VCaP (cell line): ENCODE measurements at regions not wholly inside any gene's neighbourhood (a gene's known extent, or its start where the extent isn't known, plus 50 kb on each side); places are given as distances from the start of the nearest gene placed in this dataset.

Source experiments
- H3K27ac ChIP-seq: fragments of 450-650 bp; 2 replicates; pipeline ENCODE4 v1.5.1; 2017
- CTCF ChIP-seq: fragments of 450-650 bp; conservative IDR thresholded peaks from 2 replicates; pipeline ENCODE4 v1.5.1; 2017; ENCODE audit warnings: mild to moderate bottlenecking, moderate library complexity

GRCh38 chr11:122269824-122270223 lies 153.8 kb upstream of the BLID start:
- no peak for TF ChIP-seq CTCF
- H3K27ac ChIP-seq: no peak overlapping the region

- no peak for TF ChIP-seq CTCF
- H3K27ac ChIP-seq: no peak overlapping the region
Observed at GRCh38 chr11:122268601-122269130, 152.7 kb upstream of the BLID start.

GRCh38 chr11:122267602-122268001 lies 151.6 kb upstream of the BLID start:
- no peak for TF ChIP-seq CTCF

GRCh38 chr11:122265981-122266380 lies 150.0 kb upstream of the BLID start:
- no peak overlapping the region for H3K27ac ChIP-seq
- no peak for TF ChIP-seq CTCF

More at GRCh38 chr11:122267602-122268001, 151.6 kb upstream of the BLID start:
- no peak overlapping the region for H3K27ac ChIP-seq

- TF ChIP-seq CTCF: no peak
- H3K27ac ChIP-seq: no peak overlapping the region
Observed at GRCh38 chr11:122264121-122264520, 148.1 kb upstream of the BLID start.

- TF ChIP-seq CTCF: no peak
- H3K27ac ChIP-seq: no peak overlapping the region
Observed at GRCh38 chr11:122261546-122261945, 145.5 kb upstream of the BLID start.

- no peak for TF ChIP-seq CTCF
Observed at GRCh38 chr11:122259195-122259821, 143.3 kb upstream of the BLID start.

More at GRCh38 chr11:122259195-122259821, 143.3 kb upstream of the BLID start:
- no peak overlapping the region for H3K27ac ChIP-seq
